ENCODE measurements at regions not wholly inside any gene's neighbourhood (a gene's known extent, or its start where the extent isn't known, plus 50 kb on each side); places are given as distances from the start of the nearest gene placed in this dataset.

- Histone ChIP-seq H3K36me3 (no peaks in the 10 kb centered on the region), H3K27ac (no peak overlapping the region), H3K9me3 (no peaks in the 10 kb centered on the region), H3K27me3 (ENCODE audit: low read depth) (no peaks in the 10 kb centered on the region), H3K4me1 (no peaks in the 10 kb centered on the region), H3K4me3 (no peak overlapping the region)
- ATAC-seq (no peak), DNase-seq (no peak)
- intact Hi-C loops (cut with DNase I) = no loop called here
- TF ChIP-seq CTCF (IDR thresholded peaks at IDR 0.05) = no peak
Observed at GRCh38 chr18:73244401-73244800, 376.6 kb upstream of the NETO1 start.

GRCh38 chr18:73240899-73241298 is 373.1 kb upstream of the NETO1 start:
- Histone ChIP-seq H3K27ac (no peak overlapping the region), H3K4me3 (no peak overlapping the region), H3K36me3 (no peaks in the 10 kb centered on the region), H3K4me1 (no peaks in the 10 kb centered on the region), H3K9me3 (no peaks in the 10 kb centered on the region), H3K27me3 (ENCODE audit: low read depth) (no peaks in the 10 kb centered on the region)
- no peak for DNase-seq
- intact Hi-C loops (cut with DNase I) = no loop called here
- TF ChIP-seq CTCF (IDR thresholded peaks at IDR 0.05) = no peak
- ATAC-seq = no peak

- H3K9me3 ChIP-seq = no peaks in the 10 kb centered on the region
- peak in 1 of 2 donors; percentile 52 for ATAC-seq
- no peaks in the 10 kb centered on the region for H3K27me3 ChIP-seq (ENCODE audit: low read depth)
- no peak overlapping the region for H3K4me3 ChIP-seq
- intact Hi-C loops (cut with DNase I) = no loop called here
- DNase-seq = no peak
- H3K36me3 ChIP-seq = no peaks in the 10 kb centered on the region
- TF ChIP-seq CTCF (IDR thresholded peaks at IDR 0.05) = no peak
- no peak overlapping the region for H3K27ac ChIP-seq
- H3K4me1 ChIP-seq = no peaks in the 10 kb centered on the region
Observed at GRCh38 chr18:73235921-73236320, 368.1 kb upstream of the NETO1 start.

GRCh38 chr18:73235491-73235890 is 367.7 kb upstream of the NETO1 start:
- H3K9me3 ChIP-seq = no peaks in the 10 kb centered on the region
- H3K27me3 ChIP-seq (ENCODE audit: low read depth) = no peaks in the 10 kb centered on the region
- DNase-seq (no peak), ATAC-seq (peak; percentile 93 to 96)
- no peak overlapping the region for H3K4me3 ChIP-seq
- no peak for TF ChIP-seq CTCF (IDR thresholded peaks at IDR 0.05)
- no peaks in the 10 kb centered on the region for H3K36me3 ChIP-seq
- H3K4me1 ChIP-seq = no peaks in the 10 kb centered on the region
- intact Hi-C loops (cut with DNase I) = no loop called here
- H3K27ac ChIP-seq = no peak overlapping the region

- no peaks in the 10 kb centered on the region for H3K4me1 ChIP-seq
- intact Hi-C loops (cut with DNase I) = no loop called here
- no peak for TF ChIP-seq CTCF (IDR thresholded peaks at IDR 0.05)
- H3K4me3 ChIP-seq = no peak overlapping the region
- ATAC-seq (no peak), DNase-seq (no peak)
- no peaks in the 10 kb centered on the region for H3K36me3 ChIP-seq
- H3K27me3 ChIP-seq (ENCODE audit: low read depth) = no peaks in the 10 kb centered on the region
- no peak overlapping the region for H3K27ac ChIP-seq
- H3K9me3 ChIP-seq = no peaks in the 10 kb centered on the region
Observed at GRCh38 chr18:73232933-73233332, 365.1 kb upstream of the NETO1 start.

- DNase-seq = no peak
- Histone ChIP-seq H3K9me3 (peaks cover 25% of the 10 kb centered on the region), H3K4me3 (no peak overlapping the region), H3K4me1 (no peaks in the 10 kb centered on the region), H3K36me3 (no peaks in the 10 kb centered on the region), H3K27ac (no peak overlapping the region), H3K27me3 (ENCODE audit: low read depth) (no peaks in the 10 kb centered on the region)
- no peak for ATAC-seq
- TF ChIP-seq CTCF (IDR thresholded peaks at IDR 0.05) = no peak
- intact Hi-C loops (cut with DNase I) = no loop called here
Observed at GRCh38 chr18:73220663-73221062, 352.9 kb upstream of the NETO1 start.
